HG02588 (cell line): ENCODE measurements at regions not wholly inside any gene's neighbourhood (a gene's known extent, or its start where the extent isn't known, plus 50 kb on each side); places are given as distances from the start of the nearest gene placed in this dataset.

Experiments used
- ATAC-seq: cut with Tn5 transposase; IDR thresholded peaks from one replicate; pipeline ENCODE4 v1.9.1; 2021; ENCODE audit warnings: mild to moderate bottlenecking, moderate library complexity; ENCODE audit not compliant: unreplicated experiment

DNA sequence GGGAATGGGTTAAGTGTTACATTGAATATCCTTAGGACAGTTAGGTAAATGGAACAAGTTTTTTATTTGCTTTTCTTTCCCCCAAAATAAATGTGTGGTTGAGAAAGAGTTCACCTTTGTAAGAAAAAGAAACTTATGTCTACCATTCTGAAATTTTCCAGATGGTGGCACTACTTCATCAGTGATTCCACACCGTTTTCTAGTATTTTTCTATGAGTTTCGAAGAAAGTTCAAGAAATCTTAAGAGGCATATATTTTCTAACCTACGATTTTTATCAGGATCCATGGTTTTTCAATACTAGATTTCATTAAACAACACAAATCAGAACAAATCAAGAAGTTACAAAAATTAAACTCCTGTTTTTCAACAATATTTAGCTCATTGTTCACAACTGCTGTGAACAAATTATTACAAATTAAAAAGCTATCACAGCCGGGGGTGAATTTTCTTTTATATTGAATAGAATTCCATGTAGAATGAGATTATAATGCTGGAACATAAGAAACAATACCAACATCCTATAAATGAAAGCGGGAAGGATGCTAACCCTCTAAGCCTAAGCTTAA, 163.1 kb upstream of the NPVF start:
- no peak for ATAC-seq

- no peak for ATAC-seq
These were observed 163.8 kb upstream of the NPVF start for GRCh38 chr7:25391961-25392587.

DNA sequence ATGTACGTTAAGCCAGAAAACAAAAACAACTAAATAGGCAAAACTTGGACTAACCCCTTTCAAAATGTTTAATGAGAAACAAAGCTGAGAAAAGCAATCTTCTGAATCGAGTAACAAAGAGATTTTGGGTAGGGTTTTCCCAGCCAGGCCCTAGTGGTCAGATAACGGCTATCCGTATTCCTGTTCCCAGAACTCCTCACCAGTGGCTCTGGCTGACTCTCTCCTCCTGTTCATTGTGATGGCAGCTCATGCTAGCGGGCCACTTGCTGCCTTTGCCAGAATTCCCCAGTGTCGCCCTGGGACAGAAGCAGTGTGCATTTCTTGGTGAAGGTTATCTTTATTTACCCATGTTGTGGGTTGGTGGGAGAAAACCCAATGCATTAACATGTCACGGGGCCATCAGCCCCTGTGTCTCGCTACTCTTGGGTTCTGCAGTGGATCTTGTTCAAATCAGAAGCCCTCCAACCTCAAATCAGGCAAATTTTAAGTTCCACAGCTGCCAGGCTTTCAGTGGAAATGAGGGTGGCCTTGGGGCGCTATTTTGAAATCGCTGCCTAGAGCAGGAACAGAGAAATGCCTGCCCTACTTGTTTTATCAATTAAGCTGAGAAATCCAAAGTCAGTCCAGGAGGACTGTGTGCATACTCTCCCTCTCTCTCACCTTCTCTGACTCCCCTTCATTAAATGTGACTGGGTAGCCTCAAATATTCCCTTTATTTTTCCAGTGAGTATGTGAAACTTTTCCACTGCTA, 164.5 kb upstream of the NPVF start:
- ATAC-seq = no peak

- ATAC-seq = no peak
These were observed 167.7 kb upstream of the NPVF start for GRCh38 chr7:25395976-25396375.

- ATAC-seq = no peak
These were observed 168.4 kb upstream of the NPVF start for GRCh38 chr7:25396668-25397067.

GRCh38 chr7:25398418-25398817, 170.1 kb upstream of the NPVF start:
- no peak for ATAC-seq

DNA sequence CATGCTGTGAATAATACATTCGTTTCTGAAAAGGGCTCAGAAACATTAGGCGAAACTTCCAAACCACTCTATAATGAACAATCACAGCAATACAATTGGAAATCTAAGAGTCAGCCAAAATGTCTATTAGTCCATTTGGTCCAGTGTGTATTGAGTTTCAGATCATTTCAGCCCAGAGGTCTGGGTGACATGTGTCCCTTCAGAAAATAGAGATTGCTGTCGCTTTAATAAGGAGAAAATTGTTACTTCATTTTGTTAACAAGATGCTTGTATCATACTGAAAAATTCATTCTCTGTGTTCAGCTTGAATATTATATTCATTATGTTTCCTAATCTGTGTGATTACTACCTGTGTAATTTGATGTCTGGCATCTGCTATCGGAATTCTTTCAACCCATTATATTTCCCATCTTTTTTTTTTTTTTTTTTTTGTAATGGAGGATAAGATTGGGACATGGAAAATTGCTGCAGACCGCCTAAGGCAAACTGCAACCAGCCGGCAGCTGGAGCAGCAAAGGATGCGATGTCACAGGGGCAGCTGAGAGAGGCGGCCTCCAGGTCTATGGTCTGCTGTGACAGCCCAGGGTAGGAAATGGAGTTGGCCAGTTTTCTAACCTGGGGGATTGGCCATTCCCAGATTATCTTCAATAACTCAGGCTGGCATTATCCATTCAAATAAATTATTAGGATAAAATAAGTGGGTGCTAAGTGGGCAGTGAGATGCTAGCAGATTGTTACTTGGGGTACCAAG, 170.9 kb upstream of the NPVF start:
- ATAC-seq = no peak

DNA sequence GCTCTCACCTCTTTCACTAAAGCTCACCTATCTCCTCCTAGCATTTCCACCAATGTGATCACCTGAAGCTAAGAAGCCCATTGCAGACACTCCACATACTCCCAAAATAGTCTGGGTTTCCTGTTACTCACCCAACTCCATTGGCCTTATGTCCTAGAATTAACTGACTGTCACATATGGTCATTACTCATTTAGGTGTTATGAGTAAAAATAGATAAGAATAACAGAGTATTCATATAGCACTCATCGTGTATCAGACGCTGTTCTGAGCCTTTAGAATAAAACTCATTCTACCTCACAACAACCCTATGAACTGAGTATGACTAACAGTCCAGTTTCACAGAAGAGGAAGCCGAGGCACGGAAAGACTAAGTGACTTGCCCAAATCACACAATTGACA, 174.2 kb upstream of the NPVF start:
- ATAC-seq = no peak

DNA sequence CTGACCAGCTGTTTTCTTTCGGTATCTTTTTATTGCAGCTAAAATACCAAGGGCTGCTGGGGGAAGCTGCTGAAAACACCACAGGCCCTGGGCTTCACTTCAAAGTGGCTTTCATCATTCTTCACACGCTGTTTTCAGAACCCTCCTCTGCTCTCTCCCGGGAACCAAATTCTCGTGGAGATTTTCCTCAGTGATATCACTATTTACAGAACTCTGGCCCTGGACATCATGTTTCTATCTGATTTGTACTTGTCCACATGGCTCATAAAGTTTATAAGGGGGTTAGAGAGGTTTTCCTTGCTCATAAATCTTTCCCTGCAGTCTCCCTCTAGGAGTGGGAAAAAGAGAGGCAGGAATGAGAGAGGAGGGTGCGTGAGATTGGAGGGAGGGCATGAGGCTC, 177.4 kb upstream of the NPVF start:
- no peak for ATAC-seq

DNA sequence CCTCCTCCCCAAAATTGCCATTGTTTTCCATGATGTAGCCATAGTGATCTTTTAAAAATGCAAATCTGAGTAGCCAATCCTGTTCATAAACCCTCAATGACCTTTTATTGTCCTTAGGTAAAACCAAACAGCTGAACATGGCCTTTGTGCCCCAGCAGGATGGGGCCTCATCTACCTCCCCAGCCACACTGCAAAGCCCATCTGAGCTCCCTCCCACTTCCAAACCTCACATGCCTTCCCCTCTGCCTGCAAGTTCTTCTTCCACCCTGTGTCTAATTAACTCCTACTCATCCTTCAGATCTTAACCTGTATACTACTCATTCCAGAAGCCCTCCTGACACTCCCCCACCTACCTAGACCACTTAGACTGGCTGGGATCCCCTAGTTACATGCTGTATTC, 178.8 kb upstream of the NPVF start:
- ATAC-seq = no peak

DNA sequence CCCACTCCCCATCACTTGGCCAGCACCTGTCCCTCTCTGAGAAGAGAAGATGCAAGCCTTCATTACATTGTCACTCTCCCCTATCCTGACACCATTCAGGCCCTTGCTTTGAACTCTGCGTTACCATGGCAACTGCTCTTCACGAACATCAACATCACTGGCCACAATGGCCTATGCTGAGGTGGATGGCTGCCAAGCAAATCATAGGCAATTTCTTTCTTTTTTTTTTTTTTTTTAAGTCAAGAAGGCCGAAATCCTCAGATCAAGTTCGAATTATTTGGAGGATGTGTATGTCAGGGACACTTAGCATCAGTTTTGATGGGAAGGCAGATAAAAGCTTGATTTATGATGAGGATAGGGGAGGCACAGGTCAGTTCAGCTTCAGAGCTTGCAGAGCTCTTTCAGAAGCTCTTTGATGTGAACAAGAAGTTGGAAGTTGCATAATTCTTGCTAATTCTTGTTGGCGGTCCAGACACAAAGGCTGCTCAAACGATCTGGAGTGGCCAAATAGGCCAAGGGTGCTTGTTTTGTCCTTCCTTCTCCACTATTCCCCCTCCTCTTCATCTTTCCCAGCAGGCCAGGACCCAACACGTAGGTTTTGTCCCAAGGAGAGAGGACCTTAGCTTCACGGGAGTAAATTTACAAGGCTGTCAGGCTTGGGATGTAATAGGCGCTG, 179.9 kb upstream of the NPVF start:
- ATAC-seq = no peak

DNA sequence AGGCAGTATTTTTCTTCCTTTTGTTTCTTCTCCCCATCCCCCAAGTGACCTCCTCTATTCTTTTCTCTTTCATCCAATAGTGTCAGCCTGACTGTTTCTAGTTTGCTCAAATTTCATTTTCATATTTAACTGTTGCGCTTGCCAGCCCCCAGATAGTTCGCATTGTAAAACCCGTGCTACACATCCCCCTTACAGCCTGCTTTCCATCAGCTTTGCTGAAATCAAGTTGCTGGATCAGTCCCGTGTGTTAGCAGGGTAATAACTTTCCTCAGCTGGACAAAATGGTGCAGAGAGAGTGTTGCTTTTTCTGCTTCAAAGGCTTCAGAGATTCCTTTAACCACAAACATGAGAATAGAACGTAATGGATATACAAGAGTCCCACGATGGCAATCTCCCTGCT, 180.6 kb upstream of the NPVF start:
- no peak for ATAC-seq

GRCh38 chr7:25409897-25410636, 181.8 kb upstream of the NPVF start:
- ATAC-seq = no peak

DNA sequence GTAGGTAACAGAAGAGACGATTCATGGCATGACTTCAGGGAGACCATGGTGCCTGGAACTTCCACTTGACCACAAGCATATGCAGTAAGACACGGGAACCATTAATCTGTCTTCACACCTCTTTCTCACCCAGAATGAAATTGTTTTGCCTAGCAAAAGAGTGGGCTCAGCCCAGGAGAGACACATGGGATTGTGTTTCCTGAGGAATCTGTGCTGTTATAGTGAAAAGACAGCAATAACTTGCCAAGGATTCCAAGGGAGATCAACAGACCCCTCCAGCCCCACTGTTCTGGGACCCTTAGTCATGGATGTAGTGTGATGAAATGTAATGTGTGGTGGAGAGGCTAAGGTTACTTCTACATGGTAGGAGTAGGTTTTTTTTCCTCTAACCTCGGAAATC, 192.5 kb upstream of the NPVF start:
- ATAC-seq = no peak

- ATAC-seq = no peak
These were observed 195.8 kb upstream of the NPVF start for GRCh38 chr7:25424113-25424512.

DNA sequence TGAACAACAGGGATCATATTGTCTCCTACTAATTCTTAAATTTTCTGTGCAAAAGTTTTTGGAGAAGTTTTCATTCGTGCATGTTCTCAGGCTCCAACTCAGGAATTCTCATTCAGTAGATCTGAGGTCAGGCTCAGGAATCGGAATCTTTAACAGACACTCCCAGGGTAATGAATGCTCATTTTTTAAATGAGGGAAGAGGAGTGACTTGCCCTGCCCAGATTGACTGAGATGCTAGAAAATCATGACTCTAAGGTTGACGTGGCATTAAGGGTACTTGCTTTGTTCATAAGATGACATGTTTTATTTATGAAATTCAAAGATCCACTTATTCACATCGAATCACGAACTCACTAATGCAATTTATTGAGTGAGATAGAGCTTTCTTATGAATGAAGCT, 196.6 kb upstream of the NPVF start:
- ATAC-seq = no peak

DNA sequence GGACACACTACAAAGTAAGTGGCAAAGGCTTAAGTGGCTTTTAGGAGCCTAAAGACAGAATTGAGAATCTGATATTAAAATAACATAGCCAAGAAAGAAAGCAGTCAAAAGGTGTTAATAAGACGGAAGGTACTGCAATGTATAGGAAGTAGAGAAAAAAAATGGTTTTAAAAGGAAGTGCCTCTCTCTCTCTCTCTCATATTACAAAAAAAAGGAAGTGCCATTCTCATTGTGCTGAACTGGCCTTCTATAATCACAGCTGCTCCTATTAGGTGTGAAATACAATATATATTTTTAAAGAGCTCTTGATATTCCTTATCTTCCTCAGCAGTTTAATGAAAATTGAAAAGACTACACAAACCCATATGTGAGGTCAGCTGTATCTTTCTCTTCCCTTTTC, 199.4 kb upstream of the NPVF start:
- no peak for ATAC-seq

- no peak for ATAC-seq
These were observed 201.4 kb upstream of the NPVF start for GRCh38 chr7:25429731-25430130.

- ATAC-seq = no peak
These were observed 202.1 kb upstream of the NPVF start for GRCh38 chr7:25430200-25430931.

DNA sequence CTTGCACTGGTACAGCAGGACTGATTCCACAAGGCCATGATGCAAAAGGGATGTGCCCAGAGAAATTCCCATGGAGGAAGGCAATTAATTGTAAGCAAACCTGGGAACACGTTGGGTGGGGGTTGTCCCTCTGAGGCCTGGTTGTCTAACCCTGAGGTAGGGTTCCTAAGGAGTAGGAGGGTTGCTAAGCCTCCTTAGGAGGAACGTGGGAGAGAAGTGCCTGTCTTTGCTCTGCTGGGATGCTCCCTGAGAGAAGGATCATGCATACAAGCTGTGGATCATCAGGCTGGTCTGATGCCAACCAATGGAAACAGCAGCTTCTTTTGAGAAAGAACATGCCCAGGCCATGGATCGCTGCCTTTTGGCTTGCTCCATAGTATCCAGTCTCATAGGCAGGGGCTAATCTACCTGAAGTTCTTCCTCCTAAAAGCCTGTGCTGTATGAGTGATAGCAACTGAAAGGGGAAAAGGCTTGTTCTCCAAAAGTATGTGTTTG, 203.7 kb upstream of the NPVF start:
- no peak for ATAC-seq
